ENCODE measurements at regions not wholly inside any gene's neighbourhood (a gene's known extent, or its start where the extent isn't known, plus 50 kb on each side); places are given as distances from the start of the nearest gene placed in this dataset.

DNA sequence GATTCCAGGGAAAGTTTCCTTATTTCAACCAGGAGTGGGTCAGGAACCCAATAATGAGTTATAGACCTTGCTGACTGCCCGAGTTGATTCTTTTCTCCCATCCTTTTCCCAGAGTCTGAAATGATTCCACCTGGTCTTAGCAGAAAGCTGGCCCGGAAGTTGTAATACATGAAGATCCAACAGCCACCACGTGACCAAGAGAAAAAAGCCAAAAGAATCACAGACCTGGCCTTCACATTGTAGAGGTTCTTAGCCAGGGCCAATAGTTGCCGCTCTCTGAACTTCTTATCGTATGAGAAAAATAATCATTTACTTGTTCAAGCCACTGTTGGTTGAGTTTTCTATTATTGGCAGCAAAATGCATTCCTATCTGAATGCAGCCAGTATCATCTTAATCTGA lies 161.2 kb upstream of the HMGA2 start:
- H3K27me3 ChIP-seq (ENCODE audit: control insufficient read depth in 1 of 2, insufficient read depth in 2 of 2, low read length in 2 of 2) = no peaks in the 10 kb centered on the region
- no peaks in the 10 kb centered on the region for H3K9me3 ChIP-seq (ENCODE audit: control insufficient read depth in 2 of 2, insufficient read depth in 1 of 2, low read depth in 1 of 2, low read length in 1 of 2)
- H3K36me3 ChIP-seq (ENCODE audit: control insufficient read depth in 2 of 2, insufficient read depth in 2 of 2, low read length in 1 of 2) = no peaks in the 10 kb centered on the region
- no peak overlapping the region for H3K4me3 ChIP-seq (ENCODE audit: low read depth in 1 of 2, low read length in 2 of 2)
- H3K27ac ChIP-seq (ENCODE audit: low read depth in 2 of 2, low read length in 1 of 2) = no peak overlapping the region
- 82 to 90% methylated on average over 5 of the region's 5 CpGs for WGBS, 2 donors
- H3K4me1 ChIP-seq (ENCODE audit: control insufficient read depth in 2 of 2, insufficient read depth in 2 of 2, low read length in 1 of 2) = no peaks in the 10 kb centered on the region

DNA sequence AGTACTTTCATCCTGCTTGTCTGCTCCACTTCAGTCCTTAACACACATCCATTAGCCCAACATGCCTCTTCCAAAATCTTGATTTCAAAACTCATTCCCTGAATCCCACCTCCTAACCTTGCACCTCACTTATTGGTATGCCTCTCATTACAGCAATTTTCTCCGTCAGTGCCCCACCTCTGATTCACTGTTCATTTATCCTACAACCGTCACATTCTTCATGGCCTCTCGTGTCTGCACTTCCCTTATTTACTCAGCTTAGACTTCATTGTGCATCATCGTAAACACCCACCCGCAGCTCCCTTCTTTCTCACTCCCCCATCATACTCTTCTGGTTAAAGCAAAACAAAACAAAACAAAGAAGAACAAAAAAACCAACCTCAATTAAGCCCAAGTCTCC lies 160.6 kb upstream of the HMGA2 start:
- H3K9me3 ChIP-seq (ENCODE audit: control insufficient read depth in 2 of 2, insufficient read depth in 1 of 2, low read depth in 1 of 2, low read length in 1 of 2) = no peaks in the 10 kb centered on the region
- no peaks in the 10 kb centered on the region for H3K36me3 ChIP-seq (ENCODE audit: control insufficient read depth in 2 of 2, insufficient read depth in 2 of 2, low read length in 1 of 2)
- no peak overlapping the region for H3K27ac ChIP-seq (ENCODE audit: low read depth in 2 of 2, low read length in 1 of 2)
- no peaks in the 10 kb centered on the region for H3K27me3 ChIP-seq (ENCODE audit: control insufficient read depth in 1 of 2, insufficient read depth in 2 of 2, low read length in 2 of 2)
- H3K4me1 ChIP-seq (ENCODE audit: control insufficient read depth in 2 of 2, insufficient read depth in 2 of 2, low read length in 1 of 2) = no peaks in the 10 kb centered on the region
- no peak overlapping the region for H3K4me3 ChIP-seq (ENCODE audit: low read depth in 1 of 2, low read length in 2 of 2)
- WGBS, 2 donors = 86 to 89% methylated on average over 5 of the region's 5 CpGs

DNA sequence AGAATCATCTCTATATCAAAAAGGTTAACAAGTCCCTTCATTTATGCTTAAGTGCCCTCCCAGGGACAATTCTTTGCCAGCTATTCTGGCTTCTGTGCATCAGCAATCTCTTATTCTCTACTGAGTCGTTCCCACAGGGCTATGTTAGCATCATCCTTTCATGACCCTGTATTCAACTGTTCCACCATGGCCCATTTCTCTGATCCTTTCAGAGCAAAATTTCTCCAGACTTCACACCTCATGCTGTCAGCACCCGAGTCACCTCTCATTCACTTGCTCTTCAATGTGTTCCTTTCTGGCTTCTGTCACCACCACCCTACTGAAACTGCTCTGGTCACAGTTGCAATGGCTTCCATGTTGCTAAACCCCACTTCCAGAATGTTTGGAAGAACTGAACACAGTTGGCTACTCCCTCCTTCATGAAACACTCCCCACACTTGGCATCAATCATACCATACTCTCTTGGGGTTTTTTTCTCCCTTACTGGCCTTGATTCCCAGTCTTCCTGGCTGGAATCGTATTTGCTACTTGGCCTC lies 159.5 kb upstream of the HMGA2 start:
- 72 to 77% methylated on average over 3 of the region's 3 CpGs for WGBS, 2 donors
- no peaks in the 10 kb centered on the region for H3K27me3 ChIP-seq (ENCODE audit: control insufficient read depth in 1 of 2, insufficient read depth in 2 of 2, low read length in 2 of 2)
- H3K4me3 ChIP-seq (ENCODE audit: low read depth in 1 of 2, low read length in 2 of 2) = no peak overlapping the region

DNA sequence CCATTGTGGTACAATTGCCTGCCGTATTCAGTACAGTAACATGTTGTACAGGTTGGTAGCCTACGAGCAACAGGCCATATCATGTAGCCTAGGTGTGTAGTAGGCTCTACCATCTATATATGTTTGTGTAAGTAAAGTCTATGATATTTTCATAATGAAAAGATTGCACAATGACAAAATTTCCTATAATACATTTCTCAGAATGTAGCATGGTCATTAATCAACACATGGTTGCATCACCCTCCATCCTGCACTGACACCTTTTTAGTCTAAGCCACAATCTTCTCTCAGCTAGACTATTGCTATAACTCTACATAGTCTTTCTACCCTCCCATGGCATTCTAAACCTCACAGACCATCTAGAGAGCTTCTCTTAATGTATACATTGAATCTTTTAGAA lies 158.5 kb upstream of the HMGA2 start:
- WGBS, 2 donors = 77 to 80% methylated on average over 2 of the region's 2 CpGs
- no peak overlapping the region for H3K27ac ChIP-seq (ENCODE audit: low read depth in 2 of 2, low read length in 1 of 2)
- no peaks in the 10 kb centered on the region for H3K9me3 ChIP-seq (ENCODE audit: control insufficient read depth in 2 of 2, insufficient read depth in 1 of 2, low read depth in 1 of 2, low read length in 1 of 2)
- H3K27me3 ChIP-seq (ENCODE audit: control insufficient read depth in 1 of 2, insufficient read depth in 2 of 2, low read length in 2 of 2) = no peaks in the 10 kb centered on the region
- H3K4me3 ChIP-seq (ENCODE audit: low read depth in 1 of 2, low read length in 2 of 2) = no peak overlapping the region
- no peaks in the 10 kb centered on the region for H3K36me3 ChIP-seq (ENCODE audit: control insufficient read depth in 2 of 2, insufficient read depth in 2 of 2, low read length in 1 of 2)
- no peaks in the 10 kb centered on the region for H3K4me1 ChIP-seq (ENCODE audit: control insufficient read depth in 2 of 2, insufficient read depth in 2 of 2, low read length in 1 of 2)

More for the DNA sequence above, 159.5 kb upstream of the HMGA2 start:
- Histone ChIP-seq H3K27ac (ENCODE audit: low read depth in 2 of 2, low read length in 1 of 2) (no peak overlapping the region), H3K9me3 (ENCODE audit: control insufficient read depth in 2 of 2, insufficient read depth in 1 of 2, low read depth in 1 of 2, low read length in 1 of 2) (no peaks in the 10 kb centered on the region), H3K36me3 (ENCODE audit: control insufficient read depth in 2 of 2, insufficient read depth in 2 of 2, low read length in 1 of 2) (no peaks in the 10 kb centered on the region), H3K4me1 (ENCODE audit: control insufficient read depth in 2 of 2, insufficient read depth in 2 of 2, low read length in 1 of 2) (no peaks in the 10 kb centered on the region)

DNA sequence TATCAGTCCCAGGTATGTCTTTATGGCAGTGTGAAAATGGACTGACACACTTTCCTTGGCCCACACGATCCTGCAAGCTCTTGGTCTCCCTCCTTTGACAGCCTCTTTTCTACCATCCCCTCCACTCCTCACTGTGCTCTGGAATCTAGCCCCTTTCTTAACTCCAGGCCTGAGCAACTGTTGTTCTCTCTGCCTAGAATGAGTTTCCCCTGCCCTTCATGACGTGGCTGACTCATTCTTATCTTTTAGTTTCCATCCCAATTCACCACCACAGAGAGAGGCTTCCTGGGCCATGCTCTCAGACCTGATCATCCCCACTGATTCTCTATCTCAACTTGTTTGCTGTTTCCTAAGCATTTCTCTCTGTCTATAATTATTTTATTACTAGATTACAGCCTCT lies 157.4 kb upstream of the HMGA2 start:
- Histone ChIP-seq H3K9me3 (ENCODE audit: control insufficient read depth in 2 of 2, insufficient read depth in 1 of 2, low read depth in 1 of 2, low read length in 1 of 2) (no peaks in the 10 kb centered on the region), H3K4me3 (ENCODE audit: low read depth in 1 of 2, low read length in 2 of 2) (no peak overlapping the region), H3K27ac (ENCODE audit: low read depth in 2 of 2, low read length in 1 of 2) (no peak overlapping the region), H3K36me3 (ENCODE audit: control insufficient read depth in 2 of 2, insufficient read depth in 2 of 2, low read length in 1 of 2) (no peaks in the 10 kb centered on the region), H3K4me1 (ENCODE audit: control insufficient read depth in 2 of 2, insufficient read depth in 2 of 2, low read length in 1 of 2) (no peaks in the 10 kb centered on the region), H3K27me3 (ENCODE audit: control insufficient read depth in 1 of 2, insufficient read depth in 2 of 2, low read length in 2 of 2) (no peaks in the 10 kb centered on the region)
- WGBS, 2 donors = 69 to 81% methylated on average over 2 of the region's 2 CpGs

DNA sequence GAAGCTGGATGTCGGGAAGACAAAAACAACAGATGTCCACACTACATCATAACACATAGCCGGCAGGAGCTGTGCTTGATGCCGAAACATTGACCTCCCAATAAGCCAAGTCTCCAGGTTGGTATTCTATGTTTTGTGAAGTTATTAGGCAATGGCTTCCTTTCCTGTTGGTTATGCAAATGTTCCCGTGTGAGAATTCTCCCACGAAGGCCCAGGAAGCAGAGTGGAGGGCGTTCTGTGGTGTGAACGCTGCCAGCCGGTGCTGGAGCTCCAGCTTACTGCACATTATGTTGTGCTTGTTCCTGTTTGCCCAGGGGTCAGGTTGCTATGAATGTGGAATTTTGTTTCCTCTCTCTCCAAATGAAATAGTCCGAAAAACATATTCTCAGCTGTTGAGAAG lies 156.4 kb upstream of the HMGA2 start:
- H3K27me3 ChIP-seq (ENCODE audit: control insufficient read depth in 1 of 2, insufficient read depth in 2 of 2, low read length in 2 of 2) = no peaks in the 10 kb centered on the region
- H3K27ac ChIP-seq (ENCODE audit: low read depth in 2 of 2, low read length in 1 of 2) = no peak overlapping the region
- no peaks in the 10 kb centered on the region for H3K36me3 ChIP-seq (ENCODE audit: control insufficient read depth in 2 of 2, insufficient read depth in 2 of 2, low read length in 1 of 2)
- H3K9me3 ChIP-seq (ENCODE audit: control insufficient read depth in 2 of 2, insufficient read depth in 1 of 2, low read depth in 1 of 2, low read length in 1 of 2) = no peaks in the 10 kb centered on the region
- no peaks in the 10 kb centered on the region for H3K4me1 ChIP-seq (ENCODE audit: control insufficient read depth in 2 of 2, insufficient read depth in 2 of 2, low read length in 1 of 2)
- 77 to 80% methylated on average over 9 of the region's 9 CpGs for WGBS, 2 donors
- no peak overlapping the region for H3K4me3 ChIP-seq (ENCODE audit: low read depth in 1 of 2, low read length in 2 of 2)

DNA sequence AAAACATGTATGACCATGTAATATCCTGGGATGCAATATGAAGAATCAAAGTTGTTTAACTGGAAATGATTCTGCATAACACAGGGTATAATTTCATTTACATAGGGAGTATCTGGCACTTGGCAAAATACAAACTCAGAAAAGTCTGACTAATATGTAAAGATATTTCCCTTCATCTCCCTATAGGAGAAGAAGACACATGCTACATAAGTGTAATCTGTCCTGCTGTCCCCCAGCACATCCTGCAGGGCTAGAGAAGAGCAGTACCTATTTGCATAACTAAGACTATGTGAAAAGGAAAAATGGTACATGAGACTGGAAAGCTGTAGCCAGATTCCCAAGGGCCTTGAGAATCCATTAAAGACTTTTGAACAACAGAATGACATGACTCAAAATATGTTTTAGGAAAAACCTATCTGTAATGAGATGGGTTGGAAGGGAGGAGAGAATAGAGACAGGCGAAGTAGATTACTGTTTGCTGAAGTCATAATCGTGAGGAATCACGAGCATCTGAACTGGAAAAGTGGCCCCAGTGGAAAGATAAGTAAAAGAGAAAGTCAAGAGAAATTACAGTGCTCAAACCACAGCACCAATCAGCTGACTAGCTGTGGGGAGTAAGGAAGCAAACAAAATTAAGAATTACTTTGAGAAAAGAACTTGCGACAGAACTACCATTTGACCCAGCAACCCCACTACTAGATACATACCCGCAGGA lies 155.1 kb upstream of the HMGA2 start:
- Histone ChIP-seq H3K27me3 (ENCODE audit: control insufficient read depth in 1 of 2, insufficient read depth in 2 of 2, low read length in 2 of 2) (no peaks in the 10 kb centered on the region), H3K36me3 (ENCODE audit: control insufficient read depth in 2 of 2, insufficient read depth in 2 of 2, low read length in 1 of 2) (no peaks in the 10 kb centered on the region), H3K4me1 (ENCODE audit: control insufficient read depth in 2 of 2, insufficient read depth in 2 of 2, low read length in 1 of 2) (no peaks in the 10 kb centered on the region), H3K9me3 (ENCODE audit: control insufficient read depth in 2 of 2, insufficient read depth in 1 of 2, low read depth in 1 of 2, low read length in 1 of 2) (no peaks in the 10 kb centered on the region), H3K4me3 (ENCODE audit: low read depth in 1 of 2, low read length in 2 of 2) (no peak overlapping the region), H3K27ac (ENCODE audit: low read depth in 2 of 2, low read length in 1 of 2) (no peak overlapping the region)
- 84 to 95% methylated on average over 5 of the region's 5 CpGs for WGBS, 2 donors

DNA sequence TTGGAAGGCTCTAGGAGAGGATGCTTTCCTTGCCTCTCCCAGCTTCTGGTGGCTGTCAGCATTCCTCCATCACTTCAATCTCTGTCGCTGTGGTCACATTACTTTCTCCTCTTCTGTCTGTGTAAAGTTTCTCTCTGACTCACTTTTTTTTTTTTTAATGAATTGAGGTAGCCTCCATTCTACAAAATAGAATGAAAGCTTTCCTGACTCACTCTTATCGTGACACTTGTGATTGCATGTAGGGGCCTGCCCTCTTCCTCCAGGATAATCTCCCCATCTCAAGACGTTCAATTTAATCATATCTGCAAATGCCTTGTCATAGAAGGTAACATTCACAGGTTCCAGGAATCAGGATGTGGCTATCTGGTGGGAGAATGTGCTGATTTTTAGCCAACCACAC lies 153.5 kb upstream of the HMGA2 start:
- 52 to 66% methylated on average over 3 of the region's 3 CpGs for WGBS, 2 donors

DNA sequence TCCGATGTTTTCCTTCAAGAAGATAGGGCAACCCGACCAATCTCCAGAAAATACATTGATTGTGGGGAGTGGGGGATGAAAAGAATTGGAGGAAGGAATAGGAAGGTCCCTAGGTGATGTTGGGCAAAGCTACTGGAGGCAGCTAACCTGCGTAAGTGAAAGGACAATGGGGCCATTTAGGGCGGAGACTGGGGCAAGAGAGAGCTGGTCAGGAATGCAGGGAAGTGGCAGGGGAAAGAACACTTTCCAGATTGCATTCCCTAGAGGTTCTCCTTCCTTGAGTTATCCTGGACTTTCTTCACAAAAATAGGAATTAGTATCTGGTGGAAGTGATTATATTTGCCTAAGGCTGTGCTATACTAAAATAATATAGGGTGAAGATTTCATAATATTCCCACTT lies 151.8 kb upstream of the HMGA2 start:
- Histone ChIP-seq H3K4me1 (ENCODE audit: control insufficient read depth in 2 of 2, insufficient read depth in 2 of 2, low read length in 1 of 2) (no peaks in the 10 kb centered on the region), H3K4me3 (ENCODE audit: low read depth in 1 of 2, low read length in 2 of 2) (no peak overlapping the region), H3K36me3 (ENCODE audit: control insufficient read depth in 2 of 2, insufficient read depth in 2 of 2, low read length in 1 of 2) (no peaks in the 10 kb centered on the region), H3K27ac (ENCODE audit: low read depth in 2 of 2, low read length in 1 of 2) (no peak overlapping the region), H3K9me3 (ENCODE audit: control insufficient read depth in 2 of 2, insufficient read depth in 1 of 2, low read depth in 1 of 2, low read length in 1 of 2) (no peaks in the 10 kb centered on the region), H3K27me3 (ENCODE audit: control insufficient read depth in 1 of 2, insufficient read depth in 2 of 2, low read length in 2 of 2) (no peaks in the 10 kb centered on the region)
- WGBS, 2 donors = 80 to 89% methylated on average over 4 of the region's 4 CpGs

More for the DNA sequence above, 153.5 kb upstream of the HMGA2 start:
- H3K36me3 ChIP-seq (ENCODE audit: control insufficient read depth in 2 of 2, insufficient read depth in 2 of 2, low read length in 1 of 2) = no peaks in the 10 kb centered on the region
- no peaks in the 10 kb centered on the region for H3K27me3 ChIP-seq (ENCODE audit: control insufficient read depth in 1 of 2, insufficient read depth in 2 of 2, low read length in 2 of 2)
- no peak overlapping the region for H3K4me3 ChIP-seq (ENCODE audit: low read depth in 1 of 2, low read length in 2 of 2)
- no peak overlapping the region for H3K27ac ChIP-seq (ENCODE audit: low read depth in 2 of 2, low read length in 1 of 2)
- no peaks in the 10 kb centered on the region for H3K9me3 ChIP-seq (ENCODE audit: control insufficient read depth in 2 of 2, insufficient read depth in 1 of 2, low read depth in 1 of 2, low read length in 1 of 2)
- no peaks in the 10 kb centered on the region for H3K4me1 ChIP-seq (ENCODE audit: control insufficient read depth in 2 of 2, insufficient read depth in 2 of 2, low read length in 1 of 2)

DNA sequence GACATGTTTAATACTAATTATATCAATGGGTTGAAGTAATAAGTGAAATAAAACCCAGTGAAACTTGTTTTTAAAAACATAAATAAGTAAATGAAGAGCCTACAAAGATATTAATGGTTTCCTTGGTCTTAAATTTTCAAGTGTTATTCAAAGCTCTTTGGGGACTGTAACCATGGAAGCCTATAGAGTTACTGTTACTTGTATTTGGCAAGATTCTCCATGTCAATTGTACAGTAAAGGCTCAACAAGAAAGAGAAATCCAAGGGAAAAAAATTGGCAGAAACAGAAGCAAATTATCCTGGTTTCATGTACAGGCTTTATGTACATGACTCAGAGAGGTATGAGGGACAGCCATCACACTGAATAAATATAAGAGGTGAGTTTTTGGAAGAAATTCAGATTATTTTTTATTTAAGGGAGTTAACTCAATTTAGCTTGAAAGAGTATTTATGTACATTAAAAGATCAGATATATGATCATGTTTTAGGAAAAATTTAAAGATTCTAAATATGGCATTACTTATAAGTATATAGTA lies 151.1 kb upstream of the HMGA2 start:
- H3K4me1 ChIP-seq (ENCODE audit: control insufficient read depth in 2 of 2, insufficient read depth in 2 of 2, low read length in 1 of 2) = no peaks in the 10 kb centered on the region
- H3K9me3 ChIP-seq (ENCODE audit: control insufficient read depth in 2 of 2, insufficient read depth in 1 of 2, low read depth in 1 of 2, low read length in 1 of 2) = no peaks in the 10 kb centered on the region
- no peak overlapping the region for H3K4me3 ChIP-seq (ENCODE audit: low read depth in 1 of 2, low read length in 2 of 2)
- no peak overlapping the region for H3K27ac ChIP-seq (ENCODE audit: low read depth in 2 of 2, low read length in 1 of 2)
- H3K36me3 ChIP-seq (ENCODE audit: control insufficient read depth in 2 of 2, insufficient read depth in 2 of 2, low read length in 1 of 2) = no peaks in the 10 kb centered on the region
- H3K27me3 ChIP-seq (ENCODE audit: control insufficient read depth in 1 of 2, insufficient read depth in 2 of 2, low read length in 2 of 2) = no peaks in the 10 kb centered on the region

Data from esophagus (tissue), 2 donors.